ENCODE measurements at regions not wholly inside any gene's neighbourhood (a gene's known extent, or its start where the extent isn't known, plus 50 kb on each side); places are given as distances from the start of the nearest gene placed in this dataset.

GRCh38 chr11:45043755-45044475 is 93.2 kb upstream of the TP53I11 start:
- Histone ChIP-seq H3K4me3 (ENCODE audit: low read depth, low read length) (no peak overlapping the region), H3K9me3 (ENCODE audit: control insufficient read depth, insufficient read depth, low read length) (no peaks in the 10 kb centered on the region), H3K27ac (ENCODE audit: low read depth, low read length) (no peak overlapping the region), H3K27me3 (ENCODE audit: control insufficient read depth, insufficient read depth, low read length) (peaks cover 15% of the 10 kb centered on the region)
- POLR2A ChIA-PET = no interaction called here
- DNase-seq (ENCODE audit: low read depth, low spot score) = no peak
- CTCF ChIA-PET = no interaction called here
- no peak for TF ChIP-seq CTCF (IDR thresholded peaks at IDR 0.05; ENCODE audit: low read depth, low read length)

- Histone ChIP-seq H3K27ac (ENCODE audit: low read depth, low read length) (no peak overlapping the region), H3K9me3 (ENCODE audit: control insufficient read depth, insufficient read depth, low read length) (no peaks in the 10 kb centered on the region), H3K4me3 (ENCODE audit: low read depth, low read length) (no peak overlapping the region), H3K27me3 (ENCODE audit: control insufficient read depth, insufficient read depth, low read length) (peaks cover 12% of the 10 kb centered on the region)
- ChIA-PET CTCF (interaction anchor here (0.7 to 1.0 kb wide), 2 partner anchors 60 to 110 kb away, joined by 5 to 7 read pairs; no protein-coding TSS in a partner anchor), POLR2A (no interaction called here)
- no peak for TF ChIP-seq CTCF (IDR thresholded peaks at IDR 0.05; ENCODE audit: low read depth, low read length)
- DNase-seq (ENCODE audit: low read depth, low spot score) = no peak
Measured at GRCh38 chr11:45045683-45046471, 95.2 kb upstream of the TP53I11 start.

- ChIA-PET POLR2A (interaction anchor here (0.7 kb wide), 1 partner anchor 77 kb away, joined by 5 read pairs; no protein-coding TSS in a partner anchor), CTCF (no interaction called here)
- Histone ChIP-seq H3K9me3 (ENCODE audit: control insufficient read depth, insufficient read depth, low read length) (no peaks in the 10 kb centered on the region), H3K4me3 (ENCODE audit: low read depth, low read length) (no peak overlapping the region), H3K27ac (ENCODE audit: low read depth, low read length) (no peak overlapping the region), H3K27me3 (ENCODE audit: control insufficient read depth, insufficient read depth, low read length) (peaks cover 9% of the 10 kb centered on the region)
- no peak for TF ChIP-seq CTCF (IDR thresholded peaks at IDR 0.05; ENCODE audit: low read depth, low read length)
- DNase-seq (ENCODE audit: low read depth, low spot score) = no peak
Measured at GRCh38 chr11:45048313-45048841, 97.7 kb upstream of the TP53I11 start.

- H3K9me3 ChIP-seq (ENCODE audit: control insufficient read depth, insufficient read depth, low read length) = no peaks in the 10 kb centered on the region
- no peak overlapping the region for H3K27ac ChIP-seq (ENCODE audit: low read depth, low read length)
- no peak for DNase-seq (ENCODE audit: low read depth, low spot score)
- no peak overlapping the region for H3K4me3 ChIP-seq (ENCODE audit: low read depth, low read length)
- peaks cover 10% of the 10 kb centered on the region for H3K27me3 ChIP-seq (ENCODE audit: control insufficient read depth, insufficient read depth, low read length)
- TF ChIP-seq CTCF (IDR thresholded peaks at IDR 0.05; ENCODE audit: low read depth, low read length) = no peak
- ChIA-PET CTCF (no interaction called here), POLR2A (no interaction called here)
Measured at GRCh38 chr11:45048870-45049691, 97.4 kb upstream of the PRDM11 start.

Data from AG04450 (cell line).